Endothelial cell of umbilical vein (primary cell): ENCODE measurements at regions not wholly inside any gene's neighbourhood (a gene's known extent, or its start where the extent isn't known, plus 50 kb on each side); places are given as distances from the start of the nearest gene placed in this dataset.

Experiments
- BruUV-seq: library from RNA; stranded (reverse); fragments of 400-500 nt; replicated peaks from 2 replicates; lab custom pipeline; 2021; lab: Mats Ljungman, UMichigan
- CTCF ChIA-PET: fragments of 300-600, 350-600 bp; sonication (Branson Sonifier 250); formaldehyde crosslinking; loops from one replicate; lab custom pipeline; 2021; ENCODE audit warnings: antibody characterized with exemption, inconsistent platforms; lab: Charles Lee
- POLR2A ChIA-PET: fragments of 300-600, 350-600 bp; sonication (Branson Sonifier 250); formaldehyde crosslinking; loops from one replicate; lab custom pipeline; 2021; ENCODE audit warnings: antibody characterized with exemption, inconsistent platforms; lab: Charles Lee
- DNase-seq: peaks from one replicate; pipeline ENCODE4 v3.0.0-alpha.2; 2011; ENCODE audit warnings: low read depth, low spot score
- FAIRE-seq: peaks from 2 replicates; lab custom pipeline; 2011; peaks lifted over from hg19 to GRCh38; lab: Jason Lieb, UNC
- H2AFZ ChIP-seq: 2 replicates; pipeline ENCODE4 v1.6.0; 2012; ENCODE audit warnings: low read depth, low read length, control low read depth, inconsistent platforms
- H3K27ac ChIP-seq: 2 replicates; pipeline ENCODE4 v1.5.1; 2011; ENCODE audit warnings: low read depth, mild to moderate bottlenecking, control low read depth, low read length, moderate library complexity; ENCODE audit not compliant: insufficient read depth
- H3K27me3 ChIP-seq, 2 experiments: 2 replicates each; pipeline versions ENCODE4 v1.6.0 to v1.6.1; 2011; ENCODE audit warnings: low read length in 2 of 2, mixed read lengths in 1 of 2; ENCODE audit not compliant: control insufficient read depth in 2 of 2, insufficient read depth in 2 of 2
- H3K36me3 ChIP-seq, 2 experiments: 2 replicates in 1 of 2; 3 replicates in 1 of 2; pipeline ENCODE4 v1.5.1; 2011; ENCODE audit warnings: low read length in 2 of 2, mild to moderate bottlenecking in 1 of 2, moderate library complexity in 1 of 2; ENCODE audit not compliant: control insufficient read depth in 2 of 2, insufficient read depth in 2 of 2; ENCODE audit errors: extremely low read depth in 1 of 2
- H3K4me1 ChIP-seq: 3 replicates; pipeline ENCODE4 v1.5.1; 2011; ENCODE audit warnings: mild to moderate bottlenecking, low read length; ENCODE audit not compliant: control insufficient read depth, insufficient read depth; ENCODE audit errors: extremely low read depth
- H3K4me2 ChIP-seq: 2 replicates; pipeline ENCODE4 v1.6.1; 2011; ENCODE audit warnings: low read length, control low read depth, mixed read lengths; ENCODE audit not compliant: insufficient read depth
- H3K4me3 ChIP-seq, 3 experiments: fragments of 200-600 bp in 1 of 3; sonication (generic), shearing (Covaris generic) in 1 of 3; replicated peaks in 1 of 3; 2 replicates each; pipeline ENCODE4 v1.5.1; 2011 to 2016; ENCODE audit warnings: control low read depth in 3 of 3, low read length in 3 of 3, mild to moderate bottlenecking in 2 of 3, inconsistent platforms in 1 of 3, low read depth in 1 of 3, moderate library complexity in 1 of 3; ENCODE audit not compliant: insufficient read depth in 1 of 3
- H3K79me2 ChIP-seq: 2 replicates; pipeline ENCODE4 v1.6.0; 2012; ENCODE audit warnings: low read length, inconsistent platforms; ENCODE audit not compliant: control insufficient read depth, insufficient read depth
- H3K9ac ChIP-seq: replicated peaks from 2 replicates; pipeline ENCODE3; 2011; ENCODE audit warnings: low read length, control low read depth; ENCODE audit not compliant: insufficient read depth; ENCODE audit errors: extremely low read depth
- H3K9me1 ChIP-seq: replicated peaks from 3 replicates; pipeline ENCODE4 v1.6.0; 2011; ENCODE audit warnings: mild to moderate bottlenecking, low read length; ENCODE audit not compliant: control insufficient read depth, insufficient read depth; ENCODE audit errors: extremely low read depth
- H3K9me3 ChIP-seq: replicated peaks from 2 replicates; pipeline ENCODE4 v1.5.1; 2012; ENCODE audit warnings: low read length, inconsistent platforms; ENCODE audit not compliant: control insufficient read depth, insufficient read depth
- H4K20me1 ChIP-seq: replicated peaks from 2 replicates; pipeline ENCODE3; 2011; ENCODE audit warnings: mild to moderate bottlenecking, low read length; ENCODE audit not compliant: control insufficient read depth, insufficient read depth; ENCODE audit errors: extremely low read depth
- EZH2 ChIP-seq: IDR thresholded peaks from 2 replicates; pipeline ENCODE4 v1.6.1; 2012; ENCODE audit warnings: borderline replicate concordance, low read depth, mild to moderate bottlenecking, moderate library complexity, low read length, inconsistent platforms; ENCODE audit not compliant: severe bottlenecking
- FOS ChIP-seq: IDR thresholded peaks from 2 replicates; pipeline ENCODE4 v1.6.1; 2011; ENCODE audit warnings: mild to moderate bottlenecking, low read length, moderate library complexity, borderline replicate concordance; ENCODE audit not compliant: insufficient read depth
- GATA2 ChIP-seq: IDR thresholded peaks from 2 replicates; pipeline ENCODE4 v1.7.0; 2011; ENCODE audit warnings: low read depth, mild to moderate bottlenecking, moderate library complexity, mixed read lengths, low read length; ENCODE audit not compliant: insufficient read length, insufficient read depth
- JUN ChIP-seq: IDR thresholded peaks from 2 replicates; pipeline ENCODE4 v1.6.1; 2011; ENCODE audit warnings: borderline replicate concordance, low read depth; ENCODE audit not compliant: insufficient read length, insufficient read depth
- MAX ChIP-seq: IDR thresholded peaks from 2 replicates; pipeline ENCODE4 v1.6.1; 2011; ENCODE audit not compliant: insufficient read depth, insufficient read length
- MYC ChIP-seq: IDR thresholded peaks from one replicate; pipeline ENCODE4 v1.6.1; 2011; ENCODE audit warnings: mild to moderate bottlenecking, low read depth, low read length
- POLR2A ChIP-seq: IDR thresholded peaks from 2 replicates; pipeline ENCODE4 v1.6.1; 2012; ENCODE audit warnings: low read depth, mild to moderate bottlenecking, control low read depth, low read length
- POLR2AphosphoS5 ChIP-seq: IDR thresholded peaks from 2 replicates; pipeline ENCODE4 v1.6.1; 2012; ENCODE audit warnings: low read depth, mild to moderate bottlenecking, control low read depth, low read length, moderate library complexity; ENCODE audit not compliant: insufficient read depth
- dilution Hi-C: fragments of 300-500 bp; cut with MboI; formaldehyde crosslinking; loops from one replicate; pipeline ENCODE4 v1.15.0; 2019; ENCODE audit warnings: low sequenced_read_pairs; ENCODE audit not compliant: extremely low pct_ligation_motif_present
- intact Hi-C: fragments of 100-400 bp; cut with micrococcal nuclease; formaldehyde crosslinking; loops from one replicate; pipeline ENCODE4 v1.10.0; 2022
- TF ChIP-seq, protein P1 (sequence below), 2 donors: IDR thresholded peaks; 1 replicate in 1 of 2; 2 replicates in 1 of 2; pipeline ENCODE4 v1.5.1; 2011; ENCODE audit warnings: low read length in 2 of 2, mild to moderate bottlenecking in 2 of 2, moderate library complexity in 2 of 2, control low read depth in 1 of 2, inconsistent platforms in 1 of 2, low read depth in 1 of 2; ENCODE audit not compliant: insufficient read depth in 1 of 2; ENCODE audit errors: extremely low read depth in 1 of 2

DNA sequence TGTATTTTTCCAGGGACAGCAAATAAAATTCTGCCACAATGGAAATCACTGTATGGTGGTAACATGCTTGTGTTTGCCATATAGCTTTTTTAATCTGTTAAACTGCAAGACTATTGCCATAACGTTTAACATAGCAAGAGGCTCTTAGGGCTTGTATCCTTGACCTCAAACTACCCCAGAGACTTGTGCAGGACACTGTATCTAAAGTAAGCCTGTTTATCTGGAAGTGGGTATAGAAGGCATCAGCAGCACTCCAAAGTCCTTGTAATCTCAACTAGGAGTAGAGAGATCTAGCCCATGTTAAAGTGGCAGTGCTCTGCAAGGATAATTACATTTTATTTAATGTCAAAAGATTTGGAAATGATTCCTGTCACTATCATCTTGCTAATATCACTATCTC is 1424.1 kb downstream of the CDH11 start:
- Histone ChIP-seq H3K4me2 (no peak overlapping the region), H3K9ac (no peak overlapping the region), H3K9me1 (no peaks in the 10 kb centered on the region), H3K36me3 (no peaks in the 10 kb centered on the region), H3K4me3 (no peak overlapping the region), H3K27ac (no peak overlapping the region), H4K20me1 (no peaks in the 10 kb centered on the region), H3K27me3 (no peaks in the 10 kb centered on the region), H3K4me1 (no peaks in the 10 kb centered on the region), H2AFZ (no peak overlapping the region), H3K9me3 (no peaks in the 10 kb centered on the region), H3K79me2 (no peaks in the 10 kb centered on the region)
- CTCF ChIA-PET = no interaction called here
- POLR2A ChIA-PET = no interaction called here
- dilution Hi-C loops (no loop called here), intact Hi-C loops (no loop called here)
- no peak for FAIRE-seq
- DNase-seq = no peak
- TF ChIP-seq MAX (no peak), JUN (no peak), EZH2 (no peak), POLR2A (no peak), FOS (no peak), POLR2AphosphoS5 (no peak), MYC (no peak), GATA2 (no peak)
- TF ChIP-seq, protein P1, sequence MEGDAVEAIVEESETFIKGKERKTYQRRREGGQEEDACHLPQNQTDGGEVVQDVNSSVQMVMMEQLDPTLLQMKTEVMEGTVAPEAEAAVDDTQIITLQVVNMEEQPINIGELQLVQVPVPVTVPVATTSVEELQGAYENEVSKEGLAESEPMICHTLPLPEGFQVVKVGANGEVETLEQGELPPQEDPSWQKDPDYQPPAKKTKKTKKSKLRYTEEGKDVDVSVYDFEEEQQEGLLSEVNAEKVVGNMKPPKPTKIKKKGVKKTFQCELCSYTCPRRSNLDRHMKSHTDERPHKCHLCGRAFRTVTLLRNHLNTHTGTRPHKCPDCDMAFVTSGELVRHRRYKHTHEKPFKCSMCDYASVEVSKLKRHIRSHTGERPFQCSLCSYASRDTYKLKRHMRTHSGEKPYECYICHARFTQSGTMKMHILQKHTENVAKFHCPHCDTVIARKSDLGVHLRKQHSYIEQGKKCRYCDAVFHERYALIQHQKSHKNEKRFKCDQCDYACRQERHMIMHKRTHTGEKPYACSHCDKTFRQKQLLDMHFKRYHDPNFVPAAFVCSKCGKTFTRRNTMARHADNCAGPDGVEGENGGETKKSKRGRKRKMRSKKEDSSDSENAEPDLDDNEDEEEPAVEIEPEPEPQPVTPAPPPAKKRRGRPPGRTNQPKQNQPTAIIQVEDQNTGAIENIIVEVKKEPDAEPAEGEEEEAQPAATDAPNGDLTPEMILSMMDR (IDR thresholded peaks at IDR 0.05; ENCODE audit: extremely low read depth in 1 of 2, insufficient read depth in 1 of 2, low read depth in 1 of 2, low read length in 2 of 2) = no peak
- no TSS peak for BruUV-seq
